Prostate gland (tissue), 2 donors: ENCODE measurements at regions not wholly inside any gene's neighbourhood (a gene's known extent, or its start where the extent isn't known, plus 50 kb on each side); places are given as distances from the start of the nearest gene placed in this dataset.
"Not testable (repeated sequence)": the region's sequence is repeated elsewhere in the genome, so short reads cannot be mapped to it uniquely, and the experiment has no call there.

Experiments used
- DNase-seq: peaks from one replicate; pipeline ENCODE4 v3.0.0-alpha.2; 2019; ENCODE audit warnings: low spot score
- H3K27ac ChIP-seq, 2 donors: fragments of 200-600 bp; sonication (generic); 2 replicates each; pipeline ENCODE4 v1.5.1; 2017 to 2019
- H3K27me3 ChIP-seq: fragments of 200-600 bp; sonication (generic); replicated peaks from 2 replicates; pipeline ENCODE4 v1.5.1; 2019; ENCODE audit not compliant: insufficient read depth
- H3K36me3 ChIP-seq, 2 donors: fragments of 200-600 bp; sonication (generic); 1 replicate in 1 of 2; 2 replicates in 1 of 2; pipeline versions ENCODE4 v1.5.1 to v1.8.1; 2017 to 2019
- H3K4me1 ChIP-seq: fragments of 200-600 bp; sonication (generic); replicated peaks from 2 replicates; pipeline ENCODE4 v1.5.1; 2019
- H3K4me3 ChIP-seq, 2 donors: fragments of 200-600 bp; sonication (generic); 2 replicates each; pipeline ENCODE4 v1.5.1; 2017 to 2019
- H3K9me3 ChIP-seq: fragments of 200-600 bp; sonication (generic); 2 replicates; pipeline ENCODE4 v1.5.1; 2017
- POLR2A ChIP-seq: fragments of 450-650 bp; IDR thresholded peaks from one replicate; pipeline ENCODE4 v1.6.1; 2016; ENCODE audit warnings: antibody characterized with exemption, mild to moderate bottlenecking
- POLR2AphosphoS5 ChIP-seq: sonication (generic); formaldehyde crosslinking; IDR thresholded peaks from one replicate; pipeline ENCODE4 v1.6.1; 2017; ENCODE audit warnings: antibody characterized with exemption
- WGBS: methylation state at CpG from one replicate; pipeline ENCODE4 v1.1.5; 2018; 5-methylcytosine and 5-hydroxymethylcytosine counted together
- intact Hi-C: fragments of 100-400 bp; cut with DNase I; formaldehyde crosslinking; loops from one replicate; pipeline ENCODE4 v1.14.2; 2022
- TF ChIP-seq, protein P1 (sequence below), 4 experiments: fragments of 200-600 bp in 2 of 4; fragments of 450-650 bp in 2 of 4; sonication (generic) in 2 of 4; IDR thresholded peaks; 1 replicate in 3 of 4; 2 replicates in 1 of 4; pipeline ENCODE4 v1.5.1; 2016 to 2019; ENCODE audit warnings: antibody characterized with exemption in 4 of 4, mild to moderate bottlenecking in 2 of 4, moderate library complexity in 2 of 4

DNA sequence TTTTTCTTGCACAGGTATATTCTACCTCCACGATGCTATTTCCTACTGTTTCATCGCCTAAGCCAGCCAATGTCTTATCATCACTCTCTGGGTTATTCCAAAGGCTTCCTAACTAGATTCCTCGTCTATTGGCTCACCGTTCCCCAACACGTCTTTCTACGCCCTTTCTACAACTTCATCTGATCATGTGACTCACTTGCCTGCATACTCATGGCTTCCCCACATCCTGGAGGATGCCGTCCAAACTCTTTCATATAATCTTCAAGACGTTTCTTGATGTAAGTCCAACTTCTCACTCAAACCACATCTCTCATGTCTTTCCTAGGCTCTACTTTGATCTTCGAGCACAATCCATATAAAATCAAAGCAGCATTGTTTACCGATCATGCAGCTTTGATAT lies 322.0 kb upstream of the PPARGC1A start:
- Histone ChIP-seq H3K27ac (no peak overlapping the region), H3K9me3 (no peaks in the 10 kb centered on the region), H3K36me3 (no peaks in the 10 kb centered on the region), H3K4me3 (no peak overlapping the region), H3K4me1 (no peaks in the 10 kb centered on the region), H3K27me3 (no peaks in the 10 kb centered on the region)
- 74% methylated on average over 10 of the region's 10 CpGs for WGBS
- no peak for DNase-seq
- intact Hi-C loops: no loop called here
- TF ChIP-seq POLR2A: no peak
- TF ChIP-seq, protein P1, sequence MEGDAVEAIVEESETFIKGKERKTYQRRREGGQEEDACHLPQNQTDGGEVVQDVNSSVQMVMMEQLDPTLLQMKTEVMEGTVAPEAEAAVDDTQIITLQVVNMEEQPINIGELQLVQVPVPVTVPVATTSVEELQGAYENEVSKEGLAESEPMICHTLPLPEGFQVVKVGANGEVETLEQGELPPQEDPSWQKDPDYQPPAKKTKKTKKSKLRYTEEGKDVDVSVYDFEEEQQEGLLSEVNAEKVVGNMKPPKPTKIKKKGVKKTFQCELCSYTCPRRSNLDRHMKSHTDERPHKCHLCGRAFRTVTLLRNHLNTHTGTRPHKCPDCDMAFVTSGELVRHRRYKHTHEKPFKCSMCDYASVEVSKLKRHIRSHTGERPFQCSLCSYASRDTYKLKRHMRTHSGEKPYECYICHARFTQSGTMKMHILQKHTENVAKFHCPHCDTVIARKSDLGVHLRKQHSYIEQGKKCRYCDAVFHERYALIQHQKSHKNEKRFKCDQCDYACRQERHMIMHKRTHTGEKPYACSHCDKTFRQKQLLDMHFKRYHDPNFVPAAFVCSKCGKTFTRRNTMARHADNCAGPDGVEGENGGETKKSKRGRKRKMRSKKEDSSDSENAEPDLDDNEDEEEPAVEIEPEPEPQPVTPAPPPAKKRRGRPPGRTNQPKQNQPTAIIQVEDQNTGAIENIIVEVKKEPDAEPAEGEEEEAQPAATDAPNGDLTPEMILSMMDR (IDR thresholded peaks at IDR 0.05): no peak
- no peak for TF ChIP-seq POLR2AphosphoS5

GRCh38 chr4:24210332-24210902 lies 320.6 kb upstream of the PPARGC1A start:
- no peak for DNase-seq
- TF ChIP-seq POLR2AphosphoS5 (no peak), POLR2A (no peak)
- TF ChIP-seq, protein P1 (IDR thresholded peaks at IDR 0.05): no peak
- intact Hi-C loops: no loop called here
- Histone ChIP-seq H3K27ac (no peak overlapping the region), H3K36me3 (no peaks in the 10 kb centered on the region), H3K4me3 (no peak overlapping the region), H3K27me3 (no peaks in the 10 kb centered on the region), H3K4me1 (no peaks in the 10 kb centered on the region), H3K9me3 (no peaks in the 10 kb centered on the region)
- 89% methylated on average over 10 of the region's 10 CpGs for WGBS

DNA sequence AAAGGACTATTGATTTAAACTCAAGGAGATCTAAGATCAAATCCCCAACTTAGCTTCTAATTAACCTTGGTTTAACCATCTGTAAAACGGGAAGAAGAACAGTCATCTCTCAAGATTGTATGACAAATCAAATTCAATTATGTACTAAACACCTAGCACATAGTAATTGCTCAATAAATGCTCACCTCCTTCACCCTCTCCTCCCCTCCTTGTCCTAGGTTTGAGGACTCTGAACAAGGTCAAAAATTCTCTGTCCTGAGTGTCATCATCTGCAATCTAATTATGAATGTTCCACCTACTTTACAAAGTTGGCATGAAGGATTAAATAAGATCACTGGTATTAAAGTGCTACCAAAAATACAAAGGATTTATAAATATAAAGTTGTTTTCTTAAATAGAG lies 320.1 kb upstream of the PPARGC1A start:
- H3K4me1 ChIP-seq: no peaks in the 10 kb centered on the region
- no peaks in the 10 kb centered on the region for H3K36me3 ChIP-seq
- DNase-seq: no peak
- intact Hi-C loops: no loop called here
- WGBS: 86% methylated on average over 1 of the region's 1 CpG
- no peaks in the 10 kb centered on the region for H3K9me3 ChIP-seq
- TF ChIP-seq POLR2AphosphoS5: no peak
- H3K27me3 ChIP-seq: no peaks in the 10 kb centered on the region
- no peak overlapping the region for H3K4me3 ChIP-seq
- H3K27ac ChIP-seq: no peak overlapping the region

DNA sequence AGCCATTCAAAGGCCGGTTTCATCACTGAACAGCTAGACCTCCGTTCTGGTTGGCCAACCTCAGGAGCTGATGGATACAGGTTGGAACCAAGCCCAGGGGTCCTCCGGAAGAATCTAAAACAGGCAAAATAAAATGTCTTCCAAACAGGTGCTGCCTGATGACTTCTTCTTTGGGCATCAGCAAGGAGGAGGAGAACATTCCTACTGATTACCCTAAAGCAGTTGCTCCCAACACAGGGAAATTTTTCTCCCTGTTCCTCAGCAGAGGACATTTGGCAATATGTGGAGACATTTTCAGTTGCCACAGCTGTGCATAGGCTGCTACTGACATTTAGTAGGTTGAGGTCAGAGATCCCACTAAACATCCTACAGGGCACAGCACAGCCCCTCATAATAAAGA lies 319.3 kb upstream of the PPARGC1A start:
- no peak overlapping the region for H3K27ac ChIP-seq

DNA sequence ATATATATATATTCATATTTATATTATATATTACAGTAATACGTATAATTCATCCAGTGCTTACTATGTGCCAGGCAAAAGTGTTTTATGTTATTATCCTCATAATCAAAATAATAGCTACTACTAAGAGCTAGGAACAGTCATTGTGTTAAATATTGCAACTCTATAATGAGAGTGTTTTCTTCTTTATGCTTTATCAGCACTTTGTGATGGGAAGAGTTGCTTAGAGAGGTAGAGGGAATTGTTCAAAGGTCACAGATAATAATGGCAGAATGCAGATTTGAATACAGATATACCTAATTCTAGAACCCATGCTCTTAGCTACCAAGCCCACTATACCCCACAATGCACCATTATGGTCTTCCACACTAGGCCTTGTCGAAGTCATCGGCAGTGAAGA lies 318.8 kb upstream of the PPARGC1A start:
- Histone ChIP-seq H3K4me3 (no peak overlapping the region), H3K27ac (no peak overlapping the region), H3K4me1 (no peaks in the 10 kb centered on the region), H3K36me3 (no peaks in the 10 kb centered on the region), H3K9me3 (no peaks in the 10 kb centered on the region), H3K27me3 (no peaks in the 10 kb centered on the region)
- 97% methylated on average over 3 of the region's 3 CpGs for WGBS
- intact Hi-C loops: no loop called here
- TF ChIP-seq POLR2A (no peak), POLR2AphosphoS5 (no peak)
- TF ChIP-seq, protein P1 (IDR thresholded peaks at IDR 0.05): no peak
- no peak for DNase-seq

More for the DNA sequence above, 319.3 kb upstream of the PPARGC1A start:
- WGBS: 92% methylated on average over 3 of the region's 3 CpGs
- H3K27me3 ChIP-seq: no peaks in the 10 kb centered on the region
- no peaks in the 10 kb centered on the region for H3K36me3 ChIP-seq
- no peak for DNase-seq
- intact Hi-C loops: no loop called here
- TF ChIP-seq, protein P1 (IDR thresholded peaks at IDR 0.05): no peak
- TF ChIP-seq POLR2AphosphoS5: no peak
- no peak for TF ChIP-seq POLR2A
- H3K9me3 ChIP-seq: no peaks in the 10 kb centered on the region
- no peaks in the 10 kb centered on the region for H3K4me1 ChIP-seq
- no peak overlapping the region for H3K4me3 ChIP-seq

DNA sequence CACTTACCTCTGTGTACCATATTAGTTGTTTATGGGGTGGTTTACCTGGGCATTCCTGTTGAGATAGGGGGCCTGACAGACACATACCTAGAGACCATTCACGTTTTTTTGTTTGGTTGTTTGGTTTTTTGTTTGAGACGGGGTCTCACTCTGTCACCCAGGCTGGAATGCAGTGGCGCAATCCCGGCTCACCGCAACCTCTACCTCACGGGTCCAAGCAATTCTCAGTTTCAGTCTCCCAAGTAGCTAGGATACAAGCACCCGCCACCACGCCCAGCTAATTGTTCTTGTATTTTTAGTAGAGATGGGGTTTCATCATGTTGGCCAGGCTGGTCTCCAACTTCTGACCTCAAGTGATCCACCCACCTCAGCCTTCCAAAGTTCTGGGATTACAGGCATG lies 314.9 kb upstream of the PPARGC1A start:
- intact Hi-C loops: not testable (repeated sequence)
- 81% methylated on average over 8 of the region's 8 CpGs for WGBS

More for the DNA sequence above, 314.9 kb upstream of the PPARGC1A start:
- not testable (repeated sequence) for H3K27ac ChIP-seq, H3K27me3 ChIP-seq, H3K4me1 ChIP-seq, H3K36me3 ChIP-seq, H3K4me3 ChIP-seq, H3K9me3 ChIP-seq, DNase-seq
